Central memory CD8-positive, alpha-beta T cell (primary cell): ENCODE measurements at regions not wholly inside any gene's neighbourhood (a gene's known extent, or its start where the extent isn't known, plus 50 kb on each side); places are given as distances from the start of the nearest gene placed in this dataset.

Experiments
- ATAC-seq: fragments of 150-1000 bp; cut with Tn5 transposase; replicated peaks from 2 replicates; pipeline ENCODE4 v1.10.0; 2022; ENCODE audit warnings: mild to moderate bottlenecking, moderate FRiP score, moderate number of reproducible peaks; ENCODE audit not compliant: poor library complexity, severe bottlenecking; ENCODE audit errors: extremely low read depth
- DNase-seq, 2 donors: peaks; one replicate each; pipeline ENCODE4 v3.0.0; 2021; ENCODE audit warnings: low spot score in 2 of 2
- H3K27ac Mint-ChIP-seq: one replicate; pipeline ENCODE4 v1.8.0; 2022; ENCODE audit warnings: low read depth, mild to moderate bottlenecking, moderate library complexity, mixed read lengths
- H3K27me3 Mint-ChIP-seq: one replicate; pipeline ENCODE4 v1.8.0; 2022; ENCODE audit warnings: mixed read lengths
- H3K36me3 Mint-ChIP-seq: one replicate; pipeline ENCODE4 v1.8.0; 2022; ENCODE audit warnings: mild to moderate bottlenecking, moderate library complexity, mixed read lengths; ENCODE audit not compliant: insufficient read depth
- H3K4me1 Mint-ChIP-seq: one replicate; pipeline ENCODE4 v1.8.0; 2022; ENCODE audit warnings: mixed read lengths
- H3K4me3 Mint-ChIP-seq: one replicate; pipeline ENCODE4 v1.8.0; 2022; ENCODE audit warnings: mild to moderate bottlenecking, moderate library complexity, mixed read lengths
- H3K9me3 Mint-ChIP-seq: one replicate; pipeline ENCODE4 v1.8.0; 2022; ENCODE audit warnings: mixed read lengths

DNA sequence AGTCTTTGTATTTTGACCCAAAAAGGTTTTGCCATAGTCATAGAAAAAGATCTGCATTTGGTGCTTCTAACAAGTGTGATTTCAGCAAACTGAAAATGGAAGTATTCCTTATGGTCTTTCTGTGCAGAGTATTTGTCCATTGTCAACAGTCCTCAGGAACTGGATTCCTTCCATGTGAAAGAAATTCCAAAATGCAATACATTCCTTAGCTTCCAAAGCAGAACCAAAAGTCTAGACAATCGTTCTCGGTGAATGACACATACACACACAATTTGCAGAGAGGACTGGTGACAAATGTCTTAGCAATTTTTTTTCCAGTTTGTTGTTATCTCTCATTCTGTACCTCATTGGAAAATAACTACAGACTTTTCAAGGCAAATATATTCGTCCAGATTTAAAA, 562.2 kb upstream of the SLIT2 start:
- Mint-ChIP-seq H3K27me3 (no peaks in the 10 kb centered on the region), H3K4me3 (no peak overlapping the region), H3K36me3 (no peaks in the 10 kb centered on the region), H3K27ac (no peak overlapping the region), H3K9me3 (peaks cover 17% of the 10 kb centered on the region), H3K4me1 (no peaks in the 10 kb centered on the region)
- ATAC-seq (no peak), DNase-seq (no peak)

DNA sequence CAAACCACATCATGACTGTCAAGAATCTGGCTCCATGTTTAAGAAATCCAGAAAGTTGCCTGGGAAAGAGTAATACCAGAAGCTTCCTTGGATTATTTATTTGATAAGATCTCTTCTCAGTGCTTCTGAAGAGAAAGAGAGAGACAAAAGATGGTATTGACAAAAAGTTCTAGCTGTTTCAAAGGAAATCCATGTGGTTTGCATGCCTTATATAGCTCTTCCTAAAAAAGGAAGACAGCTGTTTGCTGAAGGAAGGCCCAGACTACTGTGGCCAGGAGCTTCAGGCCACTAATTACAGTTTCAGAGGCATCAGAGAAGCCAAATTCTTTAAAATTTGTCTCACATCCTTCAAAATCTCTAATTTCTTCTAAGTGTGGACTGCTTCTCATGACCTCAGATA, 565.2 kb upstream of the SLIT2 start:
- H3K4me3 Mint-ChIP-seq, result no peak overlapping the region
- no peaks in the 10 kb centered on the region for H3K36me3 Mint-ChIP-seq
- no peaks in the 10 kb centered on the region for H3K4me1 Mint-ChIP-seq
- peaks cover 17% of the 10 kb centered on the region for H3K9me3 Mint-ChIP-seq
- no peak for ATAC-seq
- no peaks in the 10 kb centered on the region for H3K27me3 Mint-ChIP-seq
- DNase-seq, result no peak
- H3K27ac Mint-ChIP-seq, result no peak overlapping the region

DNA sequence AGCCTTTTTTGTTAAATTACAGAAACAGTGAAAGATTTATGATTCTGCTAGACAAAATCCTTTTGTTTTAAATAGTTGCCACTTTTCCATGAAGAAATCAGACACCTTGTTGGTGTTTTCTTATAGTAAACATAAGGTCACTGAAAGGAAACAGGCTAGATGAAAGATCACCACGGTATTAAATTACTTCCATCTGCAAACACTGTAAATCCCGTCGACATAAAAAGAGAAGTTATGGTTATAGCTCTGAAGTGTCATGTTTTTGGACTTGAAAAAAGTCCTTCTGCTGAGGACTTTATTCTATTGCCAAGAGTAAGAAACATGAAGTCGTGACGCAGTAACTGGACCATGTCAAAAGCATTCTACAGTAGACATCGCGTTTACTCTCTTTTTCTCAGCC, 567.6 kb upstream of the SLIT2 start:
- DNase-seq (no peak), ATAC-seq (no peak)
- H3K36me3 Mint-ChIP-seq, result no peaks in the 10 kb centered on the region
- no peaks in the 10 kb centered on the region for H3K27me3 Mint-ChIP-seq
- no peak overlapping the region for H3K4me3 Mint-ChIP-seq
- H3K27ac Mint-ChIP-seq, result no peak overlapping the region
- no peaks in the 10 kb centered on the region for H3K4me1 Mint-ChIP-seq
- peaks cover 16% of the 10 kb centered on the region for H3K9me3 Mint-ChIP-seq

DNA sequence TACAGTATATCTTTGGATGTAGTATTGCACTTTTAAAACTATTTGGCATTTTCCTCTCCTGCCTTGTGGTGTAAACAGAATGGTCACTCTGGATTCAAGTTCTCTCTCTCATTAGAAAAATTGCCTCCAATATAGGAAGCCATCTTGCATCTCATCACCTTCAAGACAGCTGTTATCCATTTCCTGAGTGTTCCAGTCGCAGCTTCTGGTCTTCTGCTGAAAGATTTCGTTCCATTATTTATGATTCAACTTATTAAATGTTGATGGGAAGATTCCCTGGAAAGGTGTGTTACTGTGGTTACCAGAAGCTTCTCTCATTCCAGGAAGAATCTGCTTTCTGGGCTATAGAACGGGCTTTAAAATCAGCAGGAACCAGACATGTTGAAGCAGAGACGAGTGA, 568.3 kb upstream of the SLIT2 start:
- no peak for DNase-seq
- no peaks in the 10 kb centered on the region for H3K4me1 Mint-ChIP-seq

DNA sequence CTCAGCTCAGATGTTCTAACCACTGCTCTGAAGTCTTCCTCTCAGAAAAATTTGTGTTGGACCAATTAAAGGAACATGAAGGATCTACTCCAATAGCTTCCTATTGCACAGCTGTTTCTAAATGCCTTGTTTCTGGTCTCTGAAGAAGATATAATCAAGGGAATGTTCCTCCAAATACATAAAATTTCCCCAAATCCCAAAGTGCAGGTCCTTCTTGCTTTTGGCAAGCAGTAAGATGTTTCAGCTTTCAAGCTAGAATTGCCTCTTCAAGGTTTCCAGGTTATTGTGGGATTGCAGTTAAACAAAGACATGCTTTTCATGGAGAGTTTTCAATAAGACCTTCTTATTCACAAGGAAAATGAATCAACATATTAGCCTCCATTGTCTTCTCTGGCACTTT, 574.5 kb upstream of the SLIT2 start:
- peaks cover 2% of the 10 kb centered on the region for H3K36me3 Mint-ChIP-seq
- H3K27ac Mint-ChIP-seq, result no peak overlapping the region
- H3K4me1 Mint-ChIP-seq, result no peaks in the 10 kb centered on the region
- DNase-seq (no peak), ATAC-seq (no peak)
- H3K4me3 Mint-ChIP-seq, result no peak overlapping the region
- H3K27me3 Mint-ChIP-seq, result no peaks in the 10 kb centered on the region
- H3K9me3 Mint-ChIP-seq, result peaks cover 16% of the 10 kb centered on the region

More for the DNA sequence above, 568.3 kb upstream of the SLIT2 start:
- ATAC-seq, result no peak
- Mint-ChIP-seq H3K36me3 (no peaks in the 10 kb centered on the region), H3K27ac (no peak overlapping the region), H3K27me3 (no peaks in the 10 kb centered on the region), H3K9me3 (peaks cover 16% of the 10 kb centered on the region), H3K4me3 (no peak overlapping the region)

DNA sequence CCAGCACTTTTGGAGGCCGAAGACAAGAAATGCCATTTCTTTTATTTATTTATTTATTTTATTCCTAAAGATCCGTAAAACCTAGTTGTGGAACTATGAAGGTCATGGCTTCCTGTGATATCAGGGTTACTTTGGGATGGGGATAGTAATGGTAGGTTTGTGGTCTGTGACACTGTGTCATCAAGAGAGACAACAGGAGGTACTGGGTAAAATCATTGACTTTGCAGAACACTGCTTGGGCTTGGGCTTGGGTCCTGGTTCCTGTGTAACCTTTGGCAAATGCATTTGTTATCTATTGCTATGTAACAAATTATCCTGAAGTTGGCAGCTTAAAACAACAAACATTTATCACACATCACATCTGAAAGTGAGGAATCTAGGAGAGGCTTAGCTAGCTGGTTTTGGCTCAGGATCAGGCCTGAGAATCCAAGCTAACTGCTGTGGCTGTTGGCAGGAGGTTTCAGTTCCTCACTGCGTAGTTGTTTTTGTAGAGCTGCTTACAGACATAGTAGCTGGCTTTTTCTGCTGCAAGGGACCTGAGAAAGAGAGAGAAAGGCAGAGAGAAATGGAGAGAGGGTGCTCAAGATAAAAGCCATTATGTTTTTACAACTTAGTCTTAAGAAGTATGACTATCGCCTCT, 576.4 kb upstream of the SLIT2 start:
- H3K27ac Mint-ChIP-seq, result no peak overlapping the region
- DNase-seq (no peak), ATAC-seq (no peak)
- peaks cover 2% of the 10 kb centered on the region for H3K36me3 Mint-ChIP-seq
- no peaks in the 10 kb centered on the region for H3K4me1 Mint-ChIP-seq
- no peaks in the 10 kb centered on the region for H3K27me3 Mint-ChIP-seq
- no peak overlapping the region for H3K4me3 Mint-ChIP-seq
- peaks cover 24% of the 10 kb centered on the region for H3K9me3 Mint-ChIP-seq

DNA sequence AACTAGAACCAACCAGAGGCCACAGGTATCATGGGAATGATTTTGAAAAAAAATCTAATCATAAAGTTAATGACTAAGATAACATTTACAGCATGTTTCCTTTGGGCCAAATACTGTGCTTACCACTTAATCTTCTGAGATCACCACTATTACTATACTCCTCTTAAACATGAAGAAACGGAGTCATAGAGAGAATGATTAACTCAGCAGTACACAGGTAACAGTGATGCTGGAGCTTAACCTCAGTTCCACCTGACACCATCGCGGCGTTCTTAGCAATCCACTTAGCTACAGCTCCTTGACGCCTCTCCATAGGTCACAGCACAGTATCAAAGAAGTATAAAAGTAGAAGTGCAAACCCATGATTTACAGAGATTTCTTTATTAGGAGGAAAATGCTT, 592.6 kb upstream of the SLIT2 start:
- Mint-ChIP-seq H3K4me3 (no peak overlapping the region), H3K9me3 (peaks cover 12% of the 10 kb centered on the region), H3K27me3 (no peaks in the 10 kb centered on the region), H3K36me3 (no peaks in the 10 kb centered on the region), H3K27ac (no peak overlapping the region), H3K4me1 (no peaks in the 10 kb centered on the region)
- DNase-seq (no peak), ATAC-seq (no peak)

DNA sequence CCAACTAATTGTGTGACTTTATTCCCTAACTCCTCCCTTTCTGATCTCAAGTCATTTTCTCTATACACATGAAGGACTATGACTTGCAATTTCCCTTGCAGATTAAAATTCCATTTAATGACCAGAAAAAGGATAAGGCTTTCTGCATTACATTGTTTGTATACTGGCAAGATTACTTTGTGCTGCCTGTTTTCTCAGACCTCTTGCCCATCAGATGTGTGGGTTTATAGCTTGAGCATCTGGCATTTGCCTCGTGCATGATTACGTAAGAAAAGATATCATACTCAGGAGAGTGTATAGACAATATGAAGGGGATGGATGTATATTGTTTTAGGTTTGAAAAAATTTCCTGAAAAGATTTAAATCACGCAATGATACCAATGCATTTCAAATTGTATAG, 593.8 kb upstream of the SLIT2 start:
- H3K36me3 Mint-ChIP-seq, result no peaks in the 10 kb centered on the region
- ATAC-seq (no peak), DNase-seq (no peak)
- H3K27me3 Mint-ChIP-seq, result no peaks in the 10 kb centered on the region
- H3K9me3 Mint-ChIP-seq, result peaks cover 12% of the 10 kb centered on the region
- no peak overlapping the region for H3K27ac Mint-ChIP-seq
- no peaks in the 10 kb centered on the region for H3K4me1 Mint-ChIP-seq
- no peak overlapping the region for H3K4me3 Mint-ChIP-seq

DNA sequence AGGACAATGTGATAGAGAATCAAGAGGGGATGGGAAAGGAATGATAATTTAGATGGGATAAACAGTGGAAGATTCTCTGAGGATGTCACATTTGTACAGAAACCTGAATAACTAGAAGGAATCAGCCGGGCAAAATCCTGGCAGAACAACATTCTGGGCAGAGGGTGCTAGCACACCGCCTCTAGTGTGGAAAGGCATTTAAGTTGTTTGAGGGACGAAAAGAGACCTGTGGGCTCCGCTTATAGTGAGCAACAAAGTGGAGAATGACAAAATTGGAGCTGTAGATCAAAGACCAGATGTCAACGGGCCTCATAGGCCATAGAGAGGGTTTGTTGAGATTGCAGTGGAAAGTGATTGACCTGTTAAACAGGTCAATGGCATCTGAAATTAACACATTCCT, 596.0 kb upstream of the SLIT2 start:
- H3K9me3 Mint-ChIP-seq, result peaks cover 11% of the 10 kb centered on the region
- ATAC-seq (no peak), DNase-seq (no peak)
- H3K36me3 Mint-ChIP-seq, result no peaks in the 10 kb centered on the region
- no peak overlapping the region for H3K4me3 Mint-ChIP-seq
- H3K27me3 Mint-ChIP-seq, result no peaks in the 10 kb centered on the region
- H3K4me1 Mint-ChIP-seq, result no peaks in the 10 kb centered on the region
- no peak overlapping the region for H3K27ac Mint-ChIP-seq

DNA sequence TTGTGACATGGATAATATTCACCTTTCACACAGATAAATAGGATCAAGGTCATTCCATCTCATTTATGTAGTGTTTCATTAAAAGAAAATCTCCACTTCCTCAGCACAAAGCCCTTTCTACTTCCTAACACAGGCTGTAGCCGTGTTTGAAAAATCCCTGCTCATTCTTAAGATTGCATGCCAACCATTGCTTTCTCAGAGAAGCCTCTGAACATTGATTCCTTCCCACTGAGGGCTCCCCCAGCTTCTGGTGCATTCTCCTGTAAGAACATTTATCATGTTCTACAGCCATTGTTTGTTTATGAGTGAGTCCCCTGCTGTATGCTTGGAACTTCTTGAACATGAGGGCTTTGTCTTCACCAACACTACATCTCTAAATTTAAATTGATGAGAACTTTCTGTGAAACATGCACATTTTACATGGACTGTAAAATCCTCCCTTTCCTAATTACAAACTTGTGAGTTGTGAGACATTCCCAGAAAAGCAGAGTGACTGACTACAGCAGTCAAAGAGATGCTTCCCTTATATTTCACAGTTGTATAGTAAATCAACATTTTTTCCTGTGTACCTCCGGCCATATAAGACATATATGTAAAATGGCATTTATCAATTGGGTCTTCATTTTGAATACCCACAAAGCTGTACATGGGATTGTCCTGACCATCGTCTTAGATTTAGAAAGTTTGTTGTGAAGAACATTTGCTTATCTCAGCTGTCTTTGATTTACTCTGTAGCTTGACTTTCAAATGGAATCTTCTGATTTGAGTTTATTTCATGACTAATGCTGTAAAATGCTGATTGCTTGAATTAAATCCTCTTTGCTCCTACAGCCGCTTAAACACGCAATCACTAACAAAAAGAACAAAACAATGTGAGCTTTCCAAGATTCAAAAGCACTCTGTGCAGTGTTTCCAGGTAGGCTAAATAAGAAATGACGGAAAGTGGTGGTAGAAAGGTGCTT, 600.5 kb upstream of the SLIT2 start:
- Mint-ChIP-seq H3K27me3 (no peaks in the 10 kb centered on the region), H3K4me3 (no peak overlapping the region), H3K4me1 (no peaks in the 10 kb centered on the region), H3K9me3 (peaks cover 32% of the 10 kb centered on the region), H3K27ac (no peak overlapping the region), H3K36me3 (no peaks in the 10 kb centered on the region)
- DNase-seq, result no peak
- ATAC-seq, result no peak

DNA sequence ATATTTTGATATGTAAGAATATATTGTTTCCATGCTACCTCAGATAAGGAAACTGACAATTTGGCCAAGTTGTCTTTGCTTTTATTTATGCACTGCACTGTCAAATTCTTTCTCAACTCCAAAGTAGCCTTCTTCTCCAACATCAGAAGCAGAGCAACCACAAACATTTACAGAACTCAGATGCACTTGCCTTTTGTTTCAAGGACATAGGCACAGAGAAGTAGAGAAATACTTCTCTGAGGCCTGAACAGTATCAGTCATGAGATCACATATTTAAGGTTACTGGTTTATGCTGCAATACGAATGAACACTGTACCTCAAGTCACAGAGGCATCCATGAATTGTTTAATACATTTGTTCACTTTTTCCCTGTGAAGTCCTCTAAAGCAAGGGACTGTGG, 606.1 kb upstream of the SLIT2 start:
- ATAC-seq, result no peak
- H3K4me3 Mint-ChIP-seq, result no peak overlapping the region
- no peaks in the 10 kb centered on the region for H3K27me3 Mint-ChIP-seq
- no peaks in the 10 kb centered on the region for H3K4me1 Mint-ChIP-seq
- DNase-seq, result no peak
- H3K36me3 Mint-ChIP-seq, result no peaks in the 10 kb centered on the region
- H3K27ac Mint-ChIP-seq, result no peak overlapping the region
- H3K9me3 Mint-ChIP-seq, result peaks cover 41% of the 10 kb centered on the region

DNA sequence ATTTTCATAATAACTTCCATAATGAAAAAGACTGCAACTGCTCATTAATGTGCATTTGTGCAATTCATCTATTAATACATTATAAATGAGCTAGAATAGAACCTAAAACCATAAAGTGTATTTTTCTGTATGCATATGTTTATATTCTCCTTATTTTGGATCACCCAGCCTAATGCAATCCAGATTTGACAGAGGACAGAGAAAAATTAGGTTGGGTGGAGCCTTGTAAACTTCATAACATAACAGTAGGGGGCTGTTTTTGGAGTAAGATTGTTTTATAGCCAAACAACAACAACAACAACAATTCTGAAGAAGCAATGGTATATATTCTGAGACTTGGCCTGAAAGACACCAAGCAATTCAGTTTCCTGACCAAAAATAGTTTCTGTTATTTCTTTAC, 615.3 kb upstream of the SLIT2 start:
- Mint-ChIP-seq H3K27me3 (no peaks in the 10 kb centered on the region), H3K36me3 (no peaks in the 10 kb centered on the region), H3K27ac (no peak overlapping the region), H3K4me1 (no peaks in the 10 kb centered on the region), H3K9me3 (peaks cover 11% of the 10 kb centered on the region), H3K4me3 (no peak overlapping the region)
- DNase-seq, result no peak
- ATAC-seq, result no peak

DNA sequence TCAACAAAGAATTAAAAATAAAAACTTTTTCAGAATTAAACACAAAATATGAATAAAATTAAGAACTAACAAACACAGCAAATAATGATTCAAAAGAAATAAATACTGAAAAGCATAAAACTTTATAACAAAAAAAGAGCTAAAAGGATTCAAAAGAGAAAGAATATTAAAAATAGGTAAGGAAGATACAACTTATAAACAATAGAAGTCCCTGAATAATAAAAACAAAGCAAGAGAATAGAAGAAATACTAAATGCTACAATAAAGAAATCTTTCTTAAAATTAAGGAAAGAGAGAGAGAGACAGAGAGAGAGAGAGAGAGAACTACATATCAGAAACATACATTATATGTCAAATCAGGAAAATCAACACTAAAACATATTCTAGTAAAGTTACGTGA, 619.9 kb upstream of the SLIT2 start:
- Mint-ChIP-seq H3K9me3 (peaks cover 12% of the 10 kb centered on the region), H3K27me3 (no peaks in the 10 kb centered on the region), H3K27ac (no peak overlapping the region), H3K4me1 (no peaks in the 10 kb centered on the region), H3K4me3 (no peak overlapping the region), H3K36me3 (no peaks in the 10 kb centered on the region)
- DNase-seq (no peak), ATAC-seq (no peak)
